SK-N-SH treated with all-trans-retinoic acid at 6 μM for 48 hours (cell line): ENCODE measurements at regions not wholly inside any gene's neighbourhood (a gene's known extent, or its start where the extent isn't known, plus 50 kb on each side); places are given as distances from the start of the nearest gene placed in this dataset.
"Not testable (repeated sequence)": the region's sequence is repeated elsewhere in the genome, so short reads cannot be mapped to it uniquely, and the experiment has no call there.

Experiments
- OSR1 ChIP-seq: fragments of 250-450 bp; sonication (Bioruptor Pico); IDR thresholded peaks from 2 replicates; pipeline ENCODE4 v1.8.0; 2022; ENCODE audit warnings: moderate library complexity, mild to moderate bottlenecking, inconsistent platforms
- PATZ1 ChIP-seq: fragments of 250-450 bp; sonication (Bioruptor Pico); IDR thresholded peaks from 2 replicates; pipeline ENCODE4 v1.8.0; 2020; ENCODE audit warnings: mild to moderate bottlenecking, moderate library complexity, borderline replicate concordance
- ZC3H10 ChIP-seq: fragments of 250-450 bp; sonication (Bioruptor Pico); IDR thresholded peaks from 2 replicates; pipeline ENCODE4 v1.5.1; 2021; ENCODE audit warnings: mild to moderate bottlenecking, moderate library complexity
- ZFP30 ChIP-seq: fragments of 450-650 bp; formaldehyde crosslinking; IDR thresholded peaks from 2 replicates; pipeline ENCODE4 v1.5.0; 2022; ENCODE audit warnings: mild to moderate bottlenecking, moderate library complexity
- ZNF565 ChIP-seq: fragments of 450-650 bp; formaldehyde crosslinking; conservative IDR thresholded peaks from 2 replicates; pipeline ENCODE4 v1.5.0; 2020; ENCODE audit warnings: low read depth, mild to moderate bottlenecking, moderate library complexity
- ZNF8 ChIP-seq: fragments of 450-650 bp; formaldehyde crosslinking; IDR thresholded peaks from 2 replicates; pipeline ENCODE4 v1.5.0; 2020; ENCODE audit warnings: mild to moderate bottlenecking, moderate library complexity

GRCh38 chr9:65395121-65395520, 110.1 kb upstream of the FOXD4L5 start:
- not testable (repeated sequence) for TF ChIP-seq ZNF8 (CRISPR knock-in tag); OSR1; ZC3H10 (CRISPR knock-in tag); PATZ1 (CRISPR knock-in tag); ZNF565; ZFP30
